Neural crest cell (in vitro differentiated cells): ENCODE measurements at regions not wholly inside any gene's neighbourhood (a gene's known extent, or its start where the extent isn't known, plus 50 kb on each side); places are given as distances from the start of the nearest gene placed in this dataset.

ENCODE experiments used
- DNase-seq: peaks from one replicate; pipeline ENCODE4 v3.0.0; 2021; ENCODE audit warnings: low read depth, mixed read lengths, low spot score
- H3K27ac Mint-ChIP-seq: one replicate; pipeline ENCODE4 v1.8.0; 2021; ENCODE audit warnings: mild to moderate bottlenecking, mixed read lengths; ENCODE audit not compliant: unreplicated experiment
- H3K27me3 Mint-ChIP-seq: 2 replicates; pipeline ENCODE4 v1.8.0; 2021; ENCODE audit warnings: low read depth, mild to moderate bottlenecking, mixed read lengths
- H3K36me3 Mint-ChIP-seq: 2 replicates; pipeline ENCODE4 v1.8.0; 2021; ENCODE audit warnings: low read depth, mild to moderate bottlenecking, mixed read lengths
- H3K4me1 Mint-ChIP-seq: 2 replicates; pipeline ENCODE4 v1.8.0; 2021; ENCODE audit warnings: mixed read lengths
- H3K4me3 Mint-ChIP-seq: one replicate; pipeline ENCODE4 v1.8.0; 2021; ENCODE audit warnings: mild to moderate bottlenecking, mixed read lengths
- H3K9me3 Mint-ChIP-seq: 2 replicates; pipeline ENCODE4 v1.8.0; 2021; ENCODE audit warnings: mixed read lengths
- TF ChIP-seq, protein P1 (sequence below): fragments of 200-600 bp; sonication (generic); conservative IDR thresholded peaks from 2 replicates; pipeline ENCODE4 v1.5.0; 2021; ENCODE audit warnings: antibody characterized with exemption, mild to moderate bottlenecking

DNA sequence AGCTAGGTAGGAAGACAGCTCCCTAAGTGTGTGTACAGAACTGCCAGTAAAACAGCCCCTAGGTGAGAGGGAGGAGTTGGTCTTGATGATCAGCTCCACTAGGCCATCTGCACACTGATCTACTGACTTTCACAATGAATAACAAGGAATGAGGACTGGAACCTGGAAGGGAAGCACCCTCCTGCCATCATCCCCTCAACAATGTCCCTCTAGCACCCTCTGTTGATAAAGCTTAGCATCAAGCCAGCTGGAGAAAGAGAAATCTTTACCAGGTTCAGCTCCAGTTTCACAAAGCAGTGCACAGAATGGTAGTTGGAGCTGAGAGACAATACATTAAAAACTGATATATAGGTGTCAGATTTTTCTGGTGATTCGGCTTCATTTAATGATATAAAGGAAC lies 57.2 kb upstream of the IRAK1BP1 start:
- peak; percentile 6 for DNase-seq
- peaks cover 6% of the 10 kb centered on the region for H3K9me3 Mint-ChIP-seq

DNA sequence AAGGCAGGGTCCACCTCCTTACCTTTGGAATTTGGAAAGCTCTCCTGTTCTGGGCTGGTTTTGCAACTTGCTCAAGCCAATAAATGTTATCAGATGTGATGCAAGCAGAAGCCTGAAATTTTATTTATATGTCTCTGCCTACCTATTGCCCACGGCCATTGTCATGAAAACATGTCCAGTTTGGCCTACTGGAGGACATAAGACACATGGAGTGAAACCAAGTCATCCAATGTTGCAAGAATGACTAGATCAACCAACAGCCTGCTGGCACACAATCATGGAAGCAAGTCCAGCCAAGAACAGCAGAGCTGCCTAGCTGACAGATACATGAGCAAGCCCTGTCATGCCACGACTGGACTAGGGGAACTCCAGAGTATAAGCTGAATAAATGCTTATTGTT lies 56.7 kb upstream of the IRAK1BP1 start:
- no peak for DNase-seq
- H3K4me3 Mint-ChIP-seq, result no peak overlapping the region
- TF ChIP-seq, protein P1, sequence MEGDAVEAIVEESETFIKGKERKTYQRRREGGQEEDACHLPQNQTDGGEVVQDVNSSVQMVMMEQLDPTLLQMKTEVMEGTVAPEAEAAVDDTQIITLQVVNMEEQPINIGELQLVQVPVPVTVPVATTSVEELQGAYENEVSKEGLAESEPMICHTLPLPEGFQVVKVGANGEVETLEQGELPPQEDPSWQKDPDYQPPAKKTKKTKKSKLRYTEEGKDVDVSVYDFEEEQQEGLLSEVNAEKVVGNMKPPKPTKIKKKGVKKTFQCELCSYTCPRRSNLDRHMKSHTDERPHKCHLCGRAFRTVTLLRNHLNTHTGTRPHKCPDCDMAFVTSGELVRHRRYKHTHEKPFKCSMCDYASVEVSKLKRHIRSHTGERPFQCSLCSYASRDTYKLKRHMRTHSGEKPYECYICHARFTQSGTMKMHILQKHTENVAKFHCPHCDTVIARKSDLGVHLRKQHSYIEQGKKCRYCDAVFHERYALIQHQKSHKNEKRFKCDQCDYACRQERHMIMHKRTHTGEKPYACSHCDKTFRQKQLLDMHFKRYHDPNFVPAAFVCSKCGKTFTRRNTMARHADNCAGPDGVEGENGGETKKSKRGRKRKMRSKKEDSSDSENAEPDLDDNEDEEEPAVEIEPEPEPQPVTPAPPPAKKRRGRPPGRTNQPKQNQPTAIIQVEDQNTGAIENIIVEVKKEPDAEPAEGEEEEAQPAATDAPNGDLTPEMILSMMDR, result no peak
- H3K27ac Mint-ChIP-seq, result no peak overlapping the region
- H3K36me3 Mint-ChIP-seq, result no peaks in the 10 kb centered on the region
- peaks cover 8% of the 10 kb centered on the region for H3K9me3 Mint-ChIP-seq
- peaks cover 9% of the 10 kb centered on the region for H3K27me3 Mint-ChIP-seq
- H3K4me1 Mint-ChIP-seq, result no peaks in the 10 kb centered on the region

More for the DNA sequence above, 57.2 kb upstream of the IRAK1BP1 start:
- Mint-ChIP-seq H3K27me3 (peaks cover 9% of the 10 kb centered on the region), H3K27ac (no peak overlapping the region), H3K4me1 (no peaks in the 10 kb centered on the region), H3K4me3 (no peak overlapping the region), H3K36me3 (no peaks in the 10 kb centered on the region)
- TF ChIP-seq, protein P1, result peak; percentile 64
